HG03196 (cell line): ENCODE measurements at regions not wholly inside any gene's neighbourhood (a gene's known extent, or its start where the extent isn't known, plus 50 kb on each side); places are given as distances from the start of the nearest gene placed in this dataset.
"Not testable (repeated sequence)": the region's sequence is repeated elsewhere in the genome, so short reads cannot be mapped to it uniquely, and the experiment has no call there.

Source experiments
- ATAC-seq: cut with Tn5 transposase; IDR thresholded peaks from one replicate; pipeline ENCODE4 v1.9.1; 2021; ENCODE audit not compliant: unreplicated experiment

GRCh38 chr12:58681730-58682129, 238.6 kb downstream of the LRIG3 start:
- no peak for ATAC-seq

GRCh38 chr12:58695263-58695662, 225.0 kb downstream of the LRIG3 start:
- ATAC-seq = no peak

GRCh38 chr12:58701536-58701935, 218.8 kb downstream of the LRIG3 start:
- ATAC-seq = no peak

- ATAC-seq = no peak
Observed at GRCh38 chr12:58703866-58704265, 216.4 kb downstream of the LRIG3 start.

GRCh38 chr12:58704770-58705169, 215.5 kb downstream of the LRIG3 start:
- ATAC-seq = not testable (repeated sequence)

- ATAC-seq = no peak
Observed at GRCh38 chr12:58710901-58711300, 209.4 kb downstream of the LRIG3 start.

- no peak for ATAC-seq
Observed at GRCh38 chr12:58711974-58712373, 208.3 kb downstream of the LRIG3 start.

GRCh38 chr12:58712976-58713375, 207.3 kb downstream of the LRIG3 start:
- ATAC-seq = no peak

GRCh38 chr12:58719161-58719560, 201.1 kb downstream of the LRIG3 start:
- ATAC-seq = no peak

GRCh38 chr12:58720421-58720820, 199.9 kb downstream of the LRIG3 start:
- ATAC-seq = no peak

GRCh38 chr12:58725400-58726105, 194.8 kb downstream of the LRIG3 start:
- ATAC-seq = no peak

- no peak for ATAC-seq
Observed at GRCh38 chr12:58727521-58727920, 192.8 kb downstream of the LRIG3 start.

- no peak for ATAC-seq
Observed at GRCh38 chr12:58728397-58728796, 191.9 kb downstream of the LRIG3 start.

- no peak for ATAC-seq
Observed at GRCh38 chr12:58731096-58731495, 189.2 kb downstream of the LRIG3 start.

GRCh38 chr12:58732894-58733293, 187.4 kb downstream of the LRIG3 start:
- no peak for ATAC-seq

GRCh38 chr12:58741226-58741625, 179.1 kb downstream of the LRIG3 start:
- no peak for ATAC-seq

- ATAC-seq = no peak
Observed at GRCh38 chr12:58745348-58746125, 174.8 kb downstream of the LRIG3 start.

- ATAC-seq = no peak
Observed at GRCh38 chr12:58747533-58747932, 172.8 kb downstream of the LRIG3 start.

- ATAC-seq = no peak
Observed at GRCh38 chr12:58750484-58750883, 169.8 kb downstream of the LRIG3 start.

- no peak for ATAC-seq
Observed at GRCh38 chr12:58757422-58757821, 162.9 kb downstream of the LRIG3 start.

- ATAC-seq = not testable (repeated sequence)
Observed at GRCh38 chr12:58759745-58760144, 160.6 kb downstream of the LRIG3 start.

- no peak for ATAC-seq
Observed at GRCh38 chr12:58761308-58761707, 159.0 kb downstream of the LRIG3 start.
